ENCODE measurements at regions not wholly inside any gene's neighbourhood (a gene's known extent, or its start where the extent isn't known, plus 50 kb on each side); places are given as distances from the start of the nearest gene placed in this dataset.

- TF ChIP-seq POLR2AphosphoS5 (IDR thresholded peaks at IDR 0.05; ENCODE audit: insufficient read depth in 1 of 2, low read depth in 1 of 2) (no peak), POLR2A (IDR thresholded peaks at IDR 0.05) (no peak), CTCF (IDR thresholded peaks at IDR 0.05) (no peak)
- H3K27me3 ChIP-seq: no peaks in the 10 kb centered on the region
- no peaks in the 10 kb centered on the region for H3K9me3 ChIP-seq
- no peak overlapping the region for H3K27ac ChIP-seq
- H3K36me3 ChIP-seq: no peaks in the 10 kb centered on the region
- H3K4me3 ChIP-seq: no peak overlapping the region
- H3K4me1 ChIP-seq: peaks cover 15% of the 10 kb centered on the region
- DNase-seq (ENCODE audit: extremely low spot score in 2 of 2): no peak
- intact Hi-C loops (cut with DNase I): no loop called here
These were observed 75.5 kb upstream of the MEDAG start for GRCh38 chr13:30830638-30830965.

- intact Hi-C loops (cut with DNase I): no loop called here
- Histone ChIP-seq H3K27ac (no peak overlapping the region), H3K4me1 (peaks cover 15% of the 10 kb centered on the region), H3K9me3 (no peaks in the 10 kb centered on the region), H3K27me3 (no peaks in the 10 kb centered on the region), H3K36me3 (no peaks in the 10 kb centered on the region), H3K4me3 (no peak overlapping the region)
- no peak for DNase-seq (ENCODE audit: extremely low spot score in 2 of 2)
- no peak for TF ChIP-seq POLR2A (IDR thresholded peaks at IDR 0.05)
- no peak for TF ChIP-seq POLR2AphosphoS5 (IDR thresholded peaks at IDR 0.05; ENCODE audit: insufficient read depth in 1 of 2, low read depth in 1 of 2)
- no peak for TF ChIP-seq CTCF (IDR thresholded peaks at IDR 0.05)
These were observed 74.6 kb upstream of the MEDAG start for GRCh38 chr13:30831515-30831914.

- H3K4me1 ChIP-seq: peaks cover 15% of the 10 kb centered on the region
- H3K4me3 ChIP-seq: no peak overlapping the region
- H3K27ac ChIP-seq: no peak overlapping the region
- H3K27me3 ChIP-seq: no peaks in the 10 kb centered on the region
- intact Hi-C loops (cut with DNase I): no loop called here
- H3K36me3 ChIP-seq: no peaks in the 10 kb centered on the region
- H3K9me3 ChIP-seq: no peaks in the 10 kb centered on the region
- no peak for DNase-seq (ENCODE audit: extremely low spot score in 2 of 2)
- TF ChIP-seq POLR2A (IDR thresholded peaks at IDR 0.05) (no peak), CTCF (IDR thresholded peaks at IDR 0.05) (no peak), POLR2AphosphoS5 (IDR thresholded peaks at IDR 0.05; ENCODE audit: insufficient read depth in 1 of 2, low read depth in 1 of 2) (no peak)
These were observed 73.7 kb upstream of the MEDAG start for GRCh38 chr13:30832377-30832776.

GRCh38 chr13:30832845-30833332 is 73.2 kb upstream of the MEDAG start:
- Histone ChIP-seq H3K27me3 (no peaks in the 10 kb centered on the region), H3K4me3 (no peak overlapping the region), H3K4me1 (peaks cover 15% of the 10 kb centered on the region), H3K27ac (no peak overlapping the region), H3K9me3 (no peaks in the 10 kb centered on the region), H3K36me3 (no peaks in the 10 kb centered on the region)
- DNase-seq (ENCODE audit: extremely low spot score in 2 of 2): no peak
- no peak for TF ChIP-seq POLR2AphosphoS5 (IDR thresholded peaks at IDR 0.05; ENCODE audit: insufficient read depth in 1 of 2, low read depth in 1 of 2)
- no peak for TF ChIP-seq POLR2A (IDR thresholded peaks at IDR 0.05)
- no peak for TF ChIP-seq CTCF (IDR thresholded peaks at IDR 0.05)
- intact Hi-C loops (cut with DNase I): no loop called here

GRCh38 chr13:30835442-30835841 is 70.6 kb upstream of the MEDAG start:
- H3K9me3 ChIP-seq: no peaks in the 10 kb centered on the region
- peaks cover 15% of the 10 kb centered on the region for H3K4me1 ChIP-seq
- DNase-seq (ENCODE audit: extremely low spot score in 2 of 2): no peak
- H3K27ac ChIP-seq: no peak overlapping the region
- TF ChIP-seq POLR2AphosphoS5 (IDR thresholded peaks at IDR 0.05; ENCODE audit: insufficient read depth in 1 of 2, low read depth in 1 of 2): no peak
- H3K36me3 ChIP-seq: no peaks in the 10 kb centered on the region
- intact Hi-C loops (cut with DNase I): no loop called here
- H3K27me3 ChIP-seq: no peaks in the 10 kb centered on the region
- H3K4me3 ChIP-seq: no peak overlapping the region
